ENCODE measurements at regions not wholly inside any gene's neighbourhood (a gene's known extent, or its start where the extent isn't known, plus 50 kb on each side); places are given as distances from the start of the nearest gene placed in this dataset.

DNA sequence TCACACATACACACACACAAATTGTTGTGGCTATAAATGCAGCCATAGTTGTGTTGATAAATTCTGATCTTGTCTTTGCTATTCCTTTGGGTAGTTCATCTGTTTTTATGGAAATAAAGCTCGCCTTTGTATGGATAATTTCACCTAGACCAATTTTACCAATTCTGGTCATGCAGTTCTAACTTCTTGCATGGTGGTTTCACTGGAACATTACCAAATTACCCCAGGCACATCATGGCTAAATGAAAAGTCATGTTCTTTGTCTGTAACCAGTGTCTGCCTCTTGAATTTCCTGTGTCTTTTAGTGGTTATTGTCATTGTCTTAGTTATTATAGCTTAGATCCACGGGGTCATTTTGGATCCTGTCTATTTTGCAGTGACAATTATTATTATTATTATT, 50.3 kb upstream of the TMC1 start:
- intact Hi-C loops (cut with micrococcal nuclease), result no loop called here

DNA sequence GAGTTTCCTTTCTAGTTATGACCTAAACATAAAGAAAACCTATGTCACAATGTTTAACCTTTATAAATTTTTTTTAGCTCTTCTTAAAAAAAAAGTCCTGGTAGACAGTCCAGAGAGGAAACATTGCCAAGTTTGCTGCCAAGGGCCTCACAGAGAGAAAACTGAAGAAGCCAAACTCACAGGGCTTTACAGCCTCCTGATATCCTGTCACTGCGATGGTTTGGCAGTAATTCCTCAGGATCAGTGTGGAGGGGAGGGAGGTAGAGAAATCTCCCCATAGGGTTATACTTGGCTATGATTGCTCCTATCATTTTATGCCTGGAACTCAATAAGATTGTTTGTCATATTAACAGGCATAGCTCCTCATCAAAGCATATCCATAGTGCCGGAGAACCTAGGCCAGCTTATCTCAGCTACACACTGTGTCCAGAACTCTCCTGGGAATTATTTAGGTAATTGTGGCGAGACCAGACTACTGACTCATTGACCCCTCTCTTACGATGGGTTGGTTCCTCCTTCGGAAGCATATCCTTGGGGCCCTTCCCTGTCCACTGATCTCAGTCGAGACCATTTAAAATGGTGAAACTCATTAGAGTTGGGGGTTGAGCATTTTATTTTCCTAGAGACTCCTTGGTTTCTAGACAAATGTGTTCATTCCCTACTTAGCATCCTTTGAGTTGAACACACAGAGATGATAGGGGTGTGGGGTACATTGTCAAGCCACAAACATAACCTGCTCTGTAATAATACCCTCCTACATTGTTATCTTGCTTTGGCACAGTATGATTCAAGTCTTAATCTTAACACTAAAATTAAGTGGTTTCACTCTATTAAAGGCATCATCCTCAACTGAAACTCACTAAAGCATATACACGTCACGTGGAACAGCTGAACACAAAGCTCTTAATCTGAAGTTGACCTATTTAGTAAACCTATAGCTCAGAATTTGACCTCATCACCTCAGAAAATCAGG, 53.4 kb upstream of the TMC1 start:
- intact Hi-C loops (cut with micrococcal nuclease), result no loop called here

DNA sequence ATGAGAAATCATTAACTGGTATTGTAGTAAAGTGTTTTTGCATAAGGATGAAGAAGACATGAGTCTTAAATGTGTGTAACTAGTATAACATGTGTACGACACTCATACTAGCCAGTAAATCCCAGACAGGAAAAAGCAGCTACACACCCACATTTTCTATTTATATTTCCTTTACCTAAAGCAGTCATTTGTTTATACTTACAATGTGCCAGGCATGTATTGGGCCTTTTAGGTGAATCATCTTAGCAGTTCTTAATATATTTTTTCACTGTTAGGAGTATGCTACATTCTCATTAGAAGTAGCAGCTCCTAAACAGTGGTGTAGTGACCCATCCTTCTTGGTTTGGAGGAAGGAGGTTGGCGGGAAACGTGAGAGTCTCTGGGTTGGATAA, 55.8 kb upstream of the TMC1 start:
- intact Hi-C loops (cut with micrococcal nuclease), result no loop called here

- intact Hi-C loops (cut with micrococcal nuclease), result loop anchor here (1.0 kb wide), 1 partner anchor 8 kb away; no protein-coding TSS in a partner anchor
Measured at GRCh38 chr9:72464857-72465592, 56.4 kb upstream of the TMC1 start.

DNA sequence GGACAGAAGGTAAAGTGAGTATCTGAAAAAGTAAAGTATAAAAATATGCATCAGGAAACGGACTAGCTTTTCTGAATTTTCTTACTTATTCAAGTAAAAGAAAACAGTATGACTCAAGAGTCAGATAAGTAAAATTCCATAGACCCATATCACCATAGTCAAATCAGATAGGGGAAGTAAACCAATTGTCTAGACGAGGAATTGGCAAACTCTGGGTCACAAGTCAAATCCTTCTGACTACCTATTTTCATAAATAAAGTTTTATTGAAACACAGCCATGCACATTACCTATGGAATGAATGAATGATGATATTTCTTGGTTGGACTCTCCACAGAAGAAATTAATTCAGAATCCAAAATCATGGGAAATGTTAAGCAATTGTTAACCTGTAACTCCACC, 59.1 kb upstream of the TMC1 start:
- intact Hi-C loops (cut with micrococcal nuclease), result no loop called here

GRCh38 chr9:72460342-72461312, 60.8 kb upstream of the TMC1 start:
- intact Hi-C loops (cut with micrococcal nuclease), result no loop called here

- intact Hi-C loops (cut with micrococcal nuclease), result loop anchor here (2.0 kb wide), 1 partner anchor 15 kb away; no protein-coding TSS in a partner anchor
Measured at GRCh38 chr9:72459308-72459707, 62.1 kb upstream of the TMC1 start.

- intact Hi-C loops (cut with micrococcal nuclease), result loop anchor here (2.0 kb wide), 1 partner anchor 13 kb away; no protein-coding TSS in a partner anchor
Measured at GRCh38 chr9:72458153-72458552, 63.3 kb upstream of the TMC1 start.

- intact Hi-C loops (cut with micrococcal nuclease), result no loop called here
Measured at GRCh38 chr9:72457366-72457765, 64.0 kb upstream of the TMC1 start.

DNA sequence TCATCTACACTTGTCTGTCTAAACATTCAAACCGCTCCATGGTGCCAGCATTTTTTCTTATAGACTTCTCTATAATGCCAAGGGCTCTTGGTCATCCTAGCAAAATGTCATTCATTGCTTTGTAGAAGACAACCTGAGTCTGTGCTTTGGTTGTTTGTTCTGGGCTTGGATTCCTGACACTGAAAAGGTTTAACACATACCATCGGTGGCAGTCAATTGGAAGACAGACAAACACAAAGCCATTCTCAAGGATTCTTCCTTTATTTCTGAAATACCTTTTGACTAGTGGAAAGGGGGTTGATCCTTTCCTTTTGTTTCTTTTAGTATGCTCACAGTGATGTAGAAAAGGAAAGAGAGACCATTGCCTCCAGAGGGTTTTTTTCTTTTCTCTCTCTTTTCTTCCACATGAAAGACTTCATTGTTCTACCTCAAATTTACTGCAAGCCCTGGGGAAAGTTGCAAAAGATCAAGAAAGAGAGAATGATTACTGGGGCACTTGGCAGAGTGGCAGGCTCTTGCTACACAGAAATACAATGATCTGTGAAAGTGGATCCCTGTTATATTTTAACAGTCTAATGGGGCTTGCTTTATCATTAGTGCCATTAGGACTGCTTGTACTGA, 66.4 kb upstream of the TMC1 start:
- intact Hi-C loops (cut with micrococcal nuclease), result no loop called here

DNA sequence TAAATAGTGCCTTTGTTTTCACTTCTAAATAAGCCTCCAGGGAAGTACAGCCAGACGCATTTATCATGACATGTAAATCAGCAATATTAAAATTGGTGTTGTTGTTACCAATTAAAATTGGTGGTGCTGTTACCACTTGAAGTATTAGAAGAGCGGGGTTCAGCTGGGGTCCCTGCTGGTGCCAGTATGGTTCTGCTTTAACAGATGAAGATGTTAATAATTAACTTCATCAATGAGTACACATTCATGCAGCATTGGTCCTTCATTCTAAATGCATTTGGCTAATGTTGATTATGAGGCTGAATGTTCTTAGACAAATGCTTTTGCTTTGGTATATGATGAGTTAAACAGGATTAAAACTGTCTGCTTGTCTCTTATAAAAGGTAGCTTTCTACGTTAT, 67.6 kb upstream of the TMC1 start:
- intact Hi-C loops (cut with micrococcal nuclease), result no loop called here

- intact Hi-C loops (cut with micrococcal nuclease), result loop anchor here (10.0 kb wide), 2 partner anchors 109 to 681 kb away; partner anchors contain the start of gene CEMIP2
Measured at GRCh38 chr9:72446241-72446640, 75.2 kb upstream of the TMC1 start.

DNA sequence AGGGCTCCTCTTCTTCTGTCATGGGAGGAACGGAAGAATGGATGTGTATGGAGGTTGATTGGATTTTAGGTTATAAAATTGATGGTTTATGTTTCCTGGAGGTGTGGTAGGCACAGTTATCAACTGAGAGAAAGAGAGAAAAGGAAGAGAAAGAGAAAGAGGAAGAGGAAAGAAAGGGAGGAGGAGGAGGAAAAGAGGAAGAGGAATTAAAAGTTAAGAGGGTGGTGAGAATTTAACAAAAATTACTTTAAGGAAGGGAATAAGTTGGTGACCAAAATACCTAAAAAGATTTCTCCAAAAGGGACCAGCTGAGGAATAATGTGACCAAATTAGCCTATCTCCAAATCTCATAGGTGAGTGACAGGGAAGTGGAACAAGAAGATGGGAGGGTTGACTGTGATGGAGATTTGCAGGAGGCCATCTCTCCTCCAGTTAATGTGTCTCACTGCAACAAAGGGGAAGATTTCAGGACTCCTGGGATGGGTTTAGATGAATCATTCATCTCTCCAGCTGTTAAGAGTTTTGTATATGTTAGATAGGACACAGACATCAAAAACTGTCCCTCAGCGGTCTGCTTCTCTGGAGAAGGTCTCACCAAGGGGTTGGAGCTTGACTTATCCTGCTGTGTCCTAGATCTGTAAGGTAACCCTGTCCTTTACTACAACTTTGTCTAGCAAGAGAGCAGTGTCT, 76.0 kb upstream of the TMC1 start:
- intact Hi-C loops (cut with micrococcal nuclease), result loop anchor here (2.0 to 10.0 kb wide), 4 partner anchors 13 to 681 kb away; partner anchors contain the start of gene CEMIP2

DNA sequence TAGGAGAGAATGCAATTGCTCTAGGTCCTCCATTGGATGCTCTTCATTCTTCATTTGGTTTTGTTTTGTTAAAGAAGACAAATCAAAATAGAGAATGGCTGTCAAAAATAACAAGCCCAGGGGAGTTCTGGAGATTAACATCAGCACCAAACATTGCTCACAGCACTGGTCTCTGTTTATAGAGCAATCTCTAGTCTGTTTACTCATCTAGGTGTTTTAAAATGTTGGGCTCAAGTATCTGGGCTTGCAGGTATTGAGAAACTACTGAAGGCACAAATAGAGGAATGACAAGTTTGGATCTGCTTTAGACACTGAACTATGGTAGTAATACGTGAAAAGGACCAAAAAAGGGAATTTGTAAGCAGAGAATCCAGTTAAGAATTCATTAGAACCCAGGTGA, 77.0 kb upstream of the TMC1 start:
- intact Hi-C loops (cut with micrococcal nuclease), result loop anchor here (2.0 to 10.0 kb wide), 6 partner anchors 14 to 680 kb away; partner anchors contain the start of gene CEMIP2

DNA sequence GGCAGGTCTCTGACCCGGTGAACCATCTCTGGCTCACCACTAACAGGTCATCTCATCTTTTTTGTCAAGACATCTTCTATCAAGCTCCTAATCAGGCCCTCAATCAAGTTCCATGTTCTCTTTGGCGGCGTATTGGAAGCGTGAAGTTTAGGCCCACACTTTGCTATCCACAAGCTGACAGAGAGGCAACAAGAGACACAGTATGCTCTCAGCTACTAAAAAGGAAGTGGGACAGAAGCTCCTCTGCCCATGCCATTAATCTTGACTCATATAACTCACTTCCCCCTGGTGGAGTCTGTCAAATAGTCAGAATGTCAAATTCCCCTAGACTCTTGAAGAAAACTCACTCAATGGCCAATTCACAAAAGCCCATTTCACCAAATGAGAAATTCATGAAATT, 77.6 kb upstream of the TMC1 start:
- intact Hi-C loops (cut with micrococcal nuclease), result loop anchor here (1.0 to 10.0 kb wide), 12 partner anchors 15 to 707 kb away; partner anchors contain the start of genes ANXA1, CEMIP2 and ZFAND5

- intact Hi-C loops (cut with micrococcal nuclease), result loop anchor here (2.0 to 10.0 kb wide), 5 partner anchors 65 to 677 kb away; partner anchors contain the start of genes CEMIP2 and ZFAND5
Measured at GRCh38 chr9:72441848-72442607, 77.0 kb upstream of the ZFAND5 start.

- intact Hi-C loops (cut with micrococcal nuclease), result loop anchor here (5.0 to 10.0 kb wide), 4 partner anchors 66 to 676 kb away; partner anchors contain the start of gene CEMIP2
Measured at GRCh38 chr9:72440992-72441847, 76.2 kb upstream of the ZFAND5 start.

DNA sequence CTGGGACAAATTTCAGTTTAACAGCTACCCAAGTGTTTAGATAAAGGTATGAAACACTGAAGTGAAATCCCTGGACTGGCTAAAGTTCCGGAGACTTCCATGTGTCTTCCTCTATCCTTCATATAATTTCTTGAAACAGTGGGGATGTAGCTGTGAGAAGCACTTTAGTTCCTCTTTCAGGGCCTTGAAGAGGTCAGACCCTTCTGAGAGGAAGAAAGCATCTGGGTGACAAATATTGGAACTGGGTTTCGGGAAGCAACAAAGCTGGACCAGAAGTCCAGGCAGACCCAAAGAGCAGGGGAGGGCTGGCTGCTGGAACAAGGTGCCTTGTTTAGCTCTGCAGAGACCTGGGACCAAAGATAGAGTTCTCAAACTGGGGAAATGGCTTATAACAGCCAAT, 75.4 kb upstream of the ZFAND5 start:
- intact Hi-C loops (cut with micrococcal nuclease), result loop anchor here (5.0 to 10.0 kb wide), 4 partner anchors 67 to 676 kb away; partner anchors contain the start of gene CEMIP2

All from T-helper 1 cell treated with Interleukin-12 subunit alpha and Interleukin-12 subunit beta and Interleukin-4 antibody, amounts not matched to agents 30 ng/mL and 1 ng/mL, for 36 hours (primary cell).